GM20000 (cell line): ENCODE measurements at regions not wholly inside any gene's neighbourhood (a gene's known extent, or its start where the extent isn't known, plus 50 kb on each side); places are given as distances from the start of the nearest gene placed in this dataset.

Source experiments
- DNase-seq: peaks from one replicate; pipeline ENCODE4 v3.0.0; 2012; ENCODE audit warnings: low spot score
- CTCF ChIP-seq: IDR thresholded peaks from 2 replicates; pipeline ENCODE4 v1.5.1; 2012; ENCODE audit warnings: mild to moderate bottlenecking, control low read depth; ENCODE audit errors: extremely low read depth, missing control alignments

- no peak for DNase-seq
- no peak for TF ChIP-seq CTCF
These were observed 274.9 kb upstream of the ZFHX3 start for GRCh38 chr16:73322856-73323255.

GRCh38 chr16:73321853-73322252 is 273.9 kb upstream of the ZFHX3 start:
- DNase-seq = no peak
- no peak for TF ChIP-seq CTCF

- no peak for DNase-seq
- no peak for TF ChIP-seq CTCF
These were observed 271.8 kb upstream of the ZFHX3 start for GRCh38 chr16:73319737-73320136.

- DNase-seq = no peak
- no peak for TF ChIP-seq CTCF
These were observed 271.3 kb upstream of the ZFHX3 start for GRCh38 chr16:73319261-73319660.

GRCh38 chr16:73317321-73317857 is 269.5 kb upstream of the ZFHX3 start:
- no peak for DNase-seq
- TF ChIP-seq CTCF = no peak

GRCh38 chr16:73315645-73316044 is 267.7 kb upstream of the ZFHX3 start:
- peak; percentile 17 for DNase-seq
- TF ChIP-seq CTCF = no peak

GRCh38 chr16:73313950-73314349 is 266.0 kb upstream of the ZFHX3 start:
- no peak for TF ChIP-seq CTCF
- no peak for DNase-seq
